NCI-H2196 (cell line): ENCODE measurements at regions not wholly inside any gene's neighbourhood (a gene's known extent, or its start where the extent isn't known, plus 50 kb on each side); places are given as distances from the start of the nearest gene placed in this dataset.

Experiments
- DNase-seq: peaks from one replicate; lab custom pipeline; 2025; ENCODE audit not compliant: unreplicated experiment; lab: John Stamatoyannopoulos, UW

- peak; percentile 50 for DNase-seq
Measured at GRCh38 chr18:34159691-34160185, 65.0 kb downstream of the NOL4 start.

GRCh38 chr18:34158881-34159690 is 65.6 kb downstream of the NOL4 start:
- peak; percentile 96 for DNase-seq

- peak; percentile 30 for DNase-seq
Measured at GRCh38 chr18:34153711-34154110, 71.0 kb downstream of the NOL4 start.

- peak; percentile 28 for DNase-seq
Measured at GRCh38 chr18:34131006-34131405, 93.7 kb downstream of the NOL4 start.

- no peak for DNase-seq
Measured at GRCh38 chr18:34128436-34128835, 96.3 kb downstream of the NOL4 start.

GRCh38 chr18:34126121-34126520 is 98.6 kb downstream of the NOL4 start:
- no peak for DNase-seq

GRCh38 chr18:34122724-34123334 is 101.9 kb downstream of the NOL4 start:
- DNase-seq = peak; percentile 80

- DNase-seq = peak; percentile 23
Measured at GRCh38 chr18:34121200-34121721, 103.5 kb downstream of the NOL4 start.

GRCh38 chr18:34120294-34120693 is 104.4 kb downstream of the NOL4 start:
- no peak for DNase-seq

- DNase-seq = peak; percentile 57
Measured at GRCh38 chr18:34117319-34117718, 107.4 kb downstream of the NOL4 start.

GRCh38 chr18:34115409-34116081 is 109.2 kb downstream of the NOL4 start:
- DNase-seq = no peak

GRCh38 chr18:34114996-34115395 is 109.7 kb downstream of the NOL4 start:
- DNase-seq = no peak

- no peak for DNase-seq
Measured at GRCh38 chr18:34108206-34108605, 116.5 kb downstream of the NOL4 start.

- no peak for DNase-seq
Measured at GRCh38 chr18:34098109-34098508, 126.6 kb downstream of the NOL4 start.

- DNase-seq = peak; percentile 14
Measured at GRCh38 chr18:34097312-34097711, 127.4 kb downstream of the NOL4 start.

- no peak for DNase-seq
Measured at GRCh38 chr18:34094148-34094547, 130.6 kb downstream of the NOL4 start.

GRCh38 chr18:34092796-34093195 is 131.9 kb downstream of the NOL4 start:
- no peak for DNase-seq

GRCh38 chr18:34086370-34086769 is 138.3 kb downstream of the NOL4 start:
- no peak for DNase-seq

GRCh38 chr18:34085140-34085739 is 139.5 kb downstream of the NOL4 start:
- no peak for DNase-seq

- DNase-seq = no peak
Measured at GRCh38 chr18:34084635-34085034, 140.1 kb downstream of the NOL4 start.

- DNase-seq = no peak
Measured at GRCh38 chr18:34083910-34084535, 140.7 kb downstream of the NOL4 start.
